ENCODE measurements at regions not wholly inside any gene's neighbourhood (a gene's known extent, or its start where the extent isn't known, plus 50 kb on each side); places are given as distances from the start of the nearest gene placed in this dataset.
"Not testable (repeated sequence)": the region's sequence is repeated elsewhere in the genome, so short reads cannot be mapped to it uniquely, and the experiment has no call there.

DNA sequence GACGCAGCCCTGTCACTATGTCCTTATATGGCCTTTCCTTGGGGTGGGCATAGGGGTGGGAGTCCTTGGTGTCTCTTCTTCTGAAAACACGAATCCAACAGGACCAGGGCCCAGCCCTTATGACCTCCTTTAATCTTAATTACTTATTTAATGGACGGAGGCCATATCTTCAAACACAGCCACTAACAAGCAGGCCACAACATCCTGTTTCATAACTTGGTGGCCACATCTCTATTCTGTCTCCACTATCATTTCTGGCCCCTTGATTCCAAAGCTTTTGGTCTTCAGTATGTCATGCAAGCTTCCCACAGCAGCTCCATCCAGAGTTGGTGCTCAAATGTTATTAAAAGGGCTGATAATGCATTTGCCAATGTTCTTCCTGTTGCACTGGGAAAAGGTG lies 287.3 kb upstream of the SMIM21 start:
- no peak for DNase-seq

DNA sequence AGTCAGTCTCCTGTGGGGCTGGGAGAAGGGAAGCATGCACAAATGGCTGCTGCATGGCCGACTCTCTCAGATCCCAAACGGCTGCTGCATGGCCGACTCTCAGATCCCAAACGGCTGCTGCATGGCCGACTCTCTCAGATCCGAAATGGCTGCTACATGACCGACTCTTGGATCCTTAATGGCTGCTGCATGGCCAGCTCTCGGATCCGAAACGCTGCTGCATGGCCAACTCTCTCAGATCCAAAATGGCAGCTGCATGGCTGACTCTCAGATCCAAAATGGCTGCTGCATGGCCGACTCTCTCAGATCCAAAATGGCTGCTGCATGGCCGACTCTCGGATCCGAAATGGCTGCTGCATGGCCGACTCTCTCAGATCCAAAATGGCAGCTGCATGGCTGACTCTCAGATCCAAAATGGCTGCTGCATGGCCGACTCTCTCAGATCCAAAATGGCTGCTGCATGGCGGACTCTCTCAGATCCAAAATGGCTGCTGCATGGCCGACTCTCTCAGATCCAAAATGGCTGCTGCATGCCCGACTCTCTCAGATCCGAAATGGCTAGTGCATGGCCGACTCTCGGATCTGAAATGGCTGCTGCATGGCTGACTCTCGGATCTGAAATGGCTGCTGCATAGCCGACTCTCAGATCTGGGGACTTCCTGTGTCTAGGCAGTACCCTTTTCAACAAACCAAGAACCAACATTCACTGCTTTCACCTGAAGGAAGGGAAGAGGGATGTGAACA lies 284.8 kb upstream of the SMIM21 start:
- DNase-seq: not testable (repeated sequence)

DNA sequence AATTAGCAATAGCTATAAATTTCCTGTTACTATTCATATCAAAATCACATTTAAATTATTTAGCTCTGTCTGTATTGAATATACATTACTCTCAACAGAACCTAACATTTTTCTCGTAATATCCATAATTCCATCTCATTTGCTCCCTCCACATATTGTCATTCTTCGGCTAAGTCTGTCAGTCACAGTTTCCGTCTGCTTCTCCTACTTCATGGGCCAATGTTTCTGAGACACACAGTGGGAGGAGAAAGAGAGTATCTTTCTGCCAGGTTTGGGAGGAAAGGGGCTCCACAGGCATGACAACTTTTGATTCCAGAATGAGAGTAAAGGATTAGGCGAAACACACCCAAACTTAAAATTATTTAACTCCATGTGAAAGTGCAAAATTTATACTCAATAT lies 273.1 kb upstream of the SMIM21 start:
- DNase-seq: no peak

DNA sequence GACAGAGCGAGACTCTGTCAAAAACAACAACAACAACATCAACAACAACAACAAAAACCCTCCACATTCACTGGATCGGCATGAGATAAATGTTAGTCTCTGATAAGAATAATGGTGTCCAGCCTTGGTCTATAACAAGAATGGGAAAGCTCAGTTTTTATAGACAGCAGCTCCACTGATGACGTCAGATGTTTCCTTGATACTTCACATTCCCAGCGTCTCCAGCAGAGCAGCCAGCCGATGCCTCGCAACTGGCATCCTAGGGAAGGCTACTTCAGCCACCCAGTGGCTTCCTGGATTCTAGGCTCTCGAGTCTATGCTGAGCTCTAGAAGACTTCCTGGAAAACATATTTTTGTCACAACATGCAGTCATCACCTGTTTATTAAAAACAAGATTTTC lies 271.4 kb upstream of the SMIM21 start:
- no peak for DNase-seq

DNA sequence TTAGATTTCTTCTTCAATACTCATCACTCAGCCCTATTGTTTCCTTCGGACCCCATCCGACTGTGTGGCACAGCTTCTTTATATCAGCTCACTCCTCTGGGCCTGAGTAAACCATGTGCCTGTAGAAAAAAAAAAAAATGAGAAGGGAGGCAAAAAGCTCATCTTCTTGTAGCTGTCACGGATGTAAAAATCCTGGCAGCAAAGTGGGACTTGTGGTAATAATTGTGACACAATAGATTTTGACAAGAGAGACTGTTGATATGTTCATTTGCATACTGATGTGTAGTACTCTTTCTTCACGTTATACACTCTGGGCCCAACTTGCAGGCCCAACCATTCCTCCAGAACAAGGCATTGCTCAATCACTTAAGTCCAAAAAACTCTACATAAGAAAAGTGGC lies 270.0 kb upstream of the SMIM21 start:
- no peak for DNase-seq

DNA sequence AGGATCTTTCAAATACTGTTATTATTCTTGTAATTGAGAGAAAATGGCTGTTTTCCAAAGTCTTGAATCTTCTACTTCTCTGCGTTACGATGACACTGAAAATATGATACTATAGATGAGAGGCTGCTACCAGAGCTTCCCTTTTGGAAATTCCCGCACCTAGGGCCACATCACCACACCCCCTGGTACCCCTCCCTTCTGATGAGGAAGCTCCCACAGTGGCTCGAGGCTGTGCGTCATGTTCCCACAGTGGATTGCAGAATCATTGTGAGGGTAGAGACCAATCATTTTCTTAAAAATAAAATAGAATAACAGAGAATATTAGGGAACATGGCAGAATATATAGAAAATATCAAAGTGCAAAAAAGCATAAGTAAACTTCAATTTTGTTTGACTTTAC lies 268.9 kb upstream of the SMIM21 start:
- no peak for DNase-seq

DNA sequence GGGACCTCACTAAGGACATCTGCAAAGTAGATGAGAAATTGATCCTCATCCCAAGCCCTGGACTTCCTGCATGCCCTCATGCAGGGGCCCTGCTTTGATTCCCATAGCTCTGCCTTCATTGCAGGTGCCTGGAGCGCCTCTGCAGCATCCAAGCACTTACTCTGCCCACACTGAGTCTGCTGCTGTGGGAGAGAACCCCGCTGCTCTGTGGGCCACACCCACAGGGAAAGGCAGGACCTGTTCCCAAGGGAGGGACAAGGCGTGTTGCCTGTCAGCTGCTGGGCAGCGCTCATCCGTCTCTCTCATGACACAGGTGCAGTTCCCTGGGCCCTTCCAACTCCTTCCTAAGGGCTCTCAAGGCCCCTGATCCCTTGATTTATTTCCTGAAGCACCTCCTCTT lies 266.8 kb upstream of the SMIM21 start:
- DNase-seq: no peak

DNA sequence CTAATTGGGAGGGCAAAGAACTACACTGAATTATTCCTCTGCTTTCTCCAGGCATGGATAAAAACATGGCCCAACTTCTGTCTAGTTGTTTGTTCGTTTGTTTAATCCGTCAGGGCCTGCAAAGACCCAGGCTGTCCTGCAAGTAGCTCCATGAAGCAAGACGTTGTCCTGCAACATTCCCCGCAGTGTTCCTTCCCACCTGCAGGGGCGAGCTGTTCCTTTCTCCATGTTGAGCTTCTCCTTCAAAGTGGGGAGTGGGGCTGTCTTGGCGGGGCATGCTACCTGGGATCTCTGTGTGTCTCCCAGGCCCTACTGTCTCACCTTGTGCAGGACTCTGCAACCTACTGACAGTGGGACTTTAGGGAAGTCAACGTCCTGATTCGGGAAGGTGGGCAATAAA lies 264.0 kb upstream of the SMIM21 start:
- DNase-seq: no peak

DNA sequence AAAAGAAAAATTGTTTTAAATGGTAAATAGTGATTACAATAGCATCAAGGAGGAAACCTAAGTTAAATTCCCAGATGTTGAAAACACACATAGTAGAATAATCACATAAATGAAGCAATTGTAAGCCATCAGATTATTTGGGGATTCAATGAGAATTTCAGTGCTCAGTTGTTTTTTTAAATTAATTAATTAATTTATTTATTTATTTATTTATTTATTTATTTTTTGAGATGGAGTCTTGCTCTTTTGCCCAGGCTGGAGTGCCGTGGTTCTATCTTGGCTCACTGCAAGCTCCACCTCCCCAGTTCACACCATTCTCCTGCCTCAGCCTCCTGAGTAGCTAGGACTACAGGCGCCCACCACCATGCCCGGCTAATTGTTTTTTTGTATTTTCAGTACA lies 262.8 kb upstream of the SMIM21 start:
- not testable (repeated sequence) for DNase-seq

DNA sequence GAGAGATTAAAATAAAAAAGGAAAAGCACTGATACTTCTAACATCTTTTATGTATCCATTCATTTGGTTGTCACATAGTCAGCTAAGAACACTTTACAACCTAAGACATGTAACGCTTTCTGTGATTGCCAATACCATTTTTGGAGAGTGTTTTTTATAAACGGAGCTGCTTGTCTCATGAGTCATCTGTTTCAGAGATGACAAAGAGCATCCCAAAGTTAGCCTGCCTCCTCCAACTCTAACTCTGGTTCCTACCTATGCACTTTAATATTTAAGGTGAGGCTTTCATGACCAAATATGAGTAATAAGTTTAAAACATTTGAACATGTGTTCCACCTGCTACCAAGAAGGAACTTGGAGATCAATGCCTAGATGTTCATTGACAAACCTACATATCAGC lies 260.1 kb upstream of the SMIM21 start:
- no peak for DNase-seq

DNA sequence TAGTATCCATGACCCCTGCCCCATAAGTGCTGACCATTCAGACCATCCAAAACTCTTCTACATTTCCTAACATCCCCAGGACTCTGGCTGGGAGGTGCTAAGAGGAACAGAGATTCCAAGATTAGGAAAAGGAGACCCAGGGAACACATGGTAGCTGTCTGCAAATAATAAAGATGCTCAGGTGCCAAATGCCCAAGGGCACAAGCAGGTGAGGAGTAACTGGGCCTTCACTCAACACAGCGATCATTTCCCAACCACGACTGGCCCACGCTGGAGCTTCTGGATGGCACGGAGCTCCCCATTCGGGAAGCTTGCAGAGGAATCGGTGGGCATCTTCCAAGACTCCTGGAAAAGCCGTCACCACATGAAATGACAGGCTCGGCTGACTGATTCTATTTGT lies 255.9 kb upstream of the SMIM21 start:
- no peak for DNase-seq

DNA sequence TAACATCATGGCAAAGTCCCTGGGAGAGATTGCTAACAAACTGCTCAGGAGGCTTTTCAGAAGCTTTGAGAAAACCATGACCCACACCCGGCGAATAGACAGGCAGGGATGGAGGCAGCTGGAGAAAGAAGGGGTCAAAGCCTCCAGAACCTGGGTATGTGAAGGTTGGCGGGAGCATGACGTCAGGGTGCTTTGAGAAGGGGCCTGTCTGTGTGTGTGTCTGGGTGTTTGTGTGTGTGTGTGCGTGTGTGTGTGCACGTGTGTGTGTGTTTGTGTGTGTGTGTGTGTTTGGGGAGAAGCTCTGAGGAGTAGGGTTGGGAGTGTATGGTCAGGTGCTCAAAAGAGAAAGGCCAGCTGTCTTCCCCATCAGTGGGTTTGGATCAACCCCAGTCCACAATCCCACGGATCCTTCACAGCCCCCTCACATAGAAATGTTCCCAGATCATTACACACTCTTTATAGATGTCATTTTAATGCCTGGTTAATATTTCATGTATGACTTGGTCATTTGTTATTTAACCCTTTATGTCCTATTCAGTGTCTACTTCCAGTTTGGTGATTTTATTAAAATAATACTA lies 254.1 kb upstream of the SMIM21 start:
- DNase-seq: no peak

DNA sequence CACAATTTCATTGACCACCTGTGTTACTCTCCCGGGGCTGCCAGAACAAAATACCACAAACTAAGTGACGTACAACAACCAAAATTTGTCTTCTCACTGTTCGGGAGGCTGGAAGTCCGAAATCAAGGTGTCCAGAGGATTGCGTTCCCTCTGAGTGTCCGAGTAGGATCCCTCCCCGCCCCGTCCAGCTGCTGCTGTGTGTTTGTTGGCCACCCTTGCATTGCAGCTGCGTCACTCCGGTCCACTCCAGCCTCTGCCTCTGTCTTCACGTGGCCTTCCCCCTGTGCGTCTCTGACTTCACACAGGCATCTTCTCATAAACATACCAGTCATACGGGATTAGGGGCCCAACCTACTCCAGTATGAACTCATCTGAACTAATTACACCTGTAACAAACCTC lies 251.8 kb upstream of the SMIM21 start:
- no peak for DNase-seq

DNA sequence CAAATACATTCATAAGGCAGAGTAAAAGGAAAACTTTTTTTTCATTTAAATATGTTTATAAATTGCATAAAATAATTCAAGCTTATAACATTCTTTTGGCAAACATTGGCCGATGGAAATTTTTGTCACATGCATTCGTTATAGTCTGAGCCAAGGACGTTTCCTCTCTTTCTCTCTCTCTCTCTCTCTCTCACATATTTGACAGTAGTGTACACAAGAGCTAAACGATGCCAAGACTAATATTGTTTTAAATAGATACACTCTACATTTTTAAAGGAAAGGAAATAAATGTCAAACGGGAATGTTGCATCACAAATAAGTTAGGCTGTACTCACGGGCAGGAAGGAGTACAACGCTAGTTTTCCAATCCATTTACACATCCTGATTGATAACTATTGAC lies 251.1 kb upstream of the SMIM21 start:
- no peak for DNase-seq

DNA sequence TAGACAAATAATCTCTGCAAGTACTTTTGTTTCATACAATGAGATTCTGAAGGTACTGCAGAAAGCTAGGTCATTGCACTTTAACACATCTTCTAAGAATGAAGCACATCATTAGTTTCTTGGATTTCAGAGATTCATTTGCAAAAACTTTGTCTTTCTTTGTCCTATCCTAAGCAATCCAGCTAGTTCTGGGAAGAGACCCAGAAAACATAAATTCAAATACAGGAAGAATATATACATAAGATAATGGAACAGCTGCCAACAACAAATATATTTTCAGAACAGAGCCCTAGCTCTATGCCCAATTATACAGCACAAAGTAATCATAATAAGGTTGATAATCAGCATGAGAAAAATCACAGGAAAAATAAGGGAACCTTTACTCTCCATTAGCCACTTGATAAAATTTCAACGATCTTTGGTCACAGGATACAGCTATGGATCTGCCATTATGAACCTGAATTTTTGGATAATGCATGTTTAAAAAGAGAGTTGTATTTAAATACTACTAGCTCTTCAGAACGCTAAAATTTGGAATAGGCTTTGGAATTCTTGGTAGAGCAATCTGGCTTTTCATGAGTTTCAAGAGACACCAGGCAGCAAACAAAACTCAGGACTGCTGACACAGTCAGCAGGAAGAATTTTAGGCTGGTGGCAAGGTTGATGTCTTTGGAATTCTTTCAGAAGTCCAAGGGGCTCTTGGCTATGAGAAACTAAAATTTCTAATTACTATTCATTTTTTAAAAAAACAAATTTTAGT lies 250.4 kb upstream of the SMIM21 start:
- DNase-seq: no peak

DNA sequence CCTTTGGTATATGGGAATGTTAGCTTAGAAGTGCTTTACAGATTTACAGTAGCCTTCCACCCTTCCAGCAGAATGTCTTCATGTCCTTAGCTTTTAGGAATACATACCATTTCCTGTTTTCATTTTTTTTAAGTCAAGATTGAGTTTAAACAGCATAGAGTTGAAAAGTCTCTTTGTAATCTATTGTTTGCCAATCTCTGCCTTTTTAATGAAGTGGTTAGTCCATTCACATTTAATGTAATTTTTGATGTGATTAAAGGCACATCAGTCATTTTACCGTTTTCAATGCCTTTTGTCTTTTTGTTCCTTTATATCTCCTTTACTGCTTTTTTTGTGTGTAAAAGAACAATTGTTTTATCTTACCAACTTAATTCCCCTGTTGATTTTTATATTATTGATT lies 233.4 kb upstream of the SMIM21 start:
- no peak for DNase-seq

DNA sequence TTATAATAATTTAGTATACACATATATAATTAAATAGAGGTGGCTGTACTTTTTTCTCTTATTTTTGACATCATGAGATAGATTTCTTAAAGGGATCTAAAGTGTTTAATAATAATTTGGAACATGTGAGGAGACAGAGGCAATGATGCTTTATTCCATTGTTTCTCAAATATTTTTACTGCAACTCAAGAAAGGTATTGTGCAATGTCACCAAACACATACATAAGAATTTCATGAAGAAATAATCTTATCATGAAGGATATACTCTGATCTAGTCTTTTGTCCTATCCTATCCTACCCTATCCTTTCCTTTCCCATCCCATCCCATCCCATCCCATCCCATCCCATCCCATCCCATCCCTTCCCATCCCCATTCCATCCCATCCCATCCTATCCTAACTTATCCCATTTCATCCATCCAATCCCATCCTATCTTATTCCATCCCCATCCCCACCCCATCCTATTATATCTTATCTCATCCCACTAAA lies 232.1 kb upstream of the SMIM21 start:
- no peak for DNase-seq

DNA sequence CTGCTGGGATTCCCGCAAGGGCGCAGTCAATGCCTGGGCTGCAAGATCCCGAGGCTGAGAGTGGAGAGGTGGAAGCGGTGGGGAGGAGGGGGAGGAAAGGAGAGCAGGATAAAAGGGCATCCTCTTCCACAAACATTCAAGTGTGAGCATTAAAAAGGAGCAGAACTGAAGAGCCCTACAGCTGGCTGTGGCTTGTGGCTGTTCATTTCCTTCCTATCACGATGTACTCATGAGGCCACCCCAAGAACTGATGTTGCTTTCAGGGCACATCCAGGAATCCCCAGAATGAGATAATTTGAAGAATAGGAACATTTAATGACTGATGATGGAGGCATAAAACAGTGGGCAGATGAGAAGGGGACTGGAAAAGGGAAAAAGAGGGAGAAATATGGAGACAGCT lies 230.8 kb upstream of the SMIM21 start:
- no peak for DNase-seq

DNA sequence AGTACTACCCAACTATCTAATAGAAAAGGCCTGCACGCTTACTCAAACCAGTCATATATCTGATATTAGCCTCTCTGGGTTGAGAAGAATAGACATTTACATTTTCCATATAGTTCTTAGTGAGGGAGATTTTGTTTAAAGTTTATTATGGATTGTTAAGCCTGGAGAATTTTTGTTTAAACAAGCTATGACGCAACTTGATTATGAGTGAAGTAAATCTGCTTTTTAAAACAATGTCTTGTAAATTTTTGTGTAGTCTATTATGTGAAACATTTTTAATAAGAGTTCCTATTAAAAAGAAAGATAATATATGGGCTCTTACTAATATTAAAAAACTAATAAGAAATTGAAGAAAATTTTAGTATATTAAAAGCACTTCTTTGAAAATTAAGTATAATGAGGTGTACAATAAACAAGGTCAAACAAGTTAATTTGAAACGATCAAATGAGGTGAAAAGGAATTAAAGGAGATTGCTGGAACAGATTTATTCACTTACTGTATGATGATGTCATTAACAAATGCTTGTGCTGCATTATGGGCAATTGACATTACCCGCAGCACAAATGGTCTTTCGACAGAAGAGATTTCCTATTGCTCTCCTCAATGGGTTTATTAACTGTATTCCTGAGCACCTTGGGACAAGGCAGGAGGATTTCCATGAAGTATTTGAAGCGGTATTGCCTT lies 229.2 kb upstream of the SMIM21 start:
- DNase-seq: no peak

DNA sequence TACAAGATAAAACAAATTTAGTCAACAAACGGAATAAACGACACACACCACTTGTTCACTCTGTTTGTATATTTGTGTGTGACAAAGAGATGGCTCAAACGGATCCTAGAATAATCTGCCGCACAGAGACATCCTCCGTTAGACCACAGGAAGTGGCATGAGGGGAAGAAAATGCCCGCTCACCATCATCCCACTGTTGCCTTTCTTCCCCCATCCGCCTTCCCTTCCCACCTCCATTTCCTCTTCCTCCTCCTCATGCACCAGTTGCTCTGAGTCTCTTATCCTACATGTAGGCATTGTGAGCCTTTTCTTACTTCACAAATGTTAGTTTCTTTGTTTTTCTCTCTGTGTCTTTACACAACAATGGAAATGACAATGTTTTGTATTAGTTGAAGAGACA lies 228.5 kb upstream of the SMIM21 start:
- DNase-seq: no peak

DNA sequence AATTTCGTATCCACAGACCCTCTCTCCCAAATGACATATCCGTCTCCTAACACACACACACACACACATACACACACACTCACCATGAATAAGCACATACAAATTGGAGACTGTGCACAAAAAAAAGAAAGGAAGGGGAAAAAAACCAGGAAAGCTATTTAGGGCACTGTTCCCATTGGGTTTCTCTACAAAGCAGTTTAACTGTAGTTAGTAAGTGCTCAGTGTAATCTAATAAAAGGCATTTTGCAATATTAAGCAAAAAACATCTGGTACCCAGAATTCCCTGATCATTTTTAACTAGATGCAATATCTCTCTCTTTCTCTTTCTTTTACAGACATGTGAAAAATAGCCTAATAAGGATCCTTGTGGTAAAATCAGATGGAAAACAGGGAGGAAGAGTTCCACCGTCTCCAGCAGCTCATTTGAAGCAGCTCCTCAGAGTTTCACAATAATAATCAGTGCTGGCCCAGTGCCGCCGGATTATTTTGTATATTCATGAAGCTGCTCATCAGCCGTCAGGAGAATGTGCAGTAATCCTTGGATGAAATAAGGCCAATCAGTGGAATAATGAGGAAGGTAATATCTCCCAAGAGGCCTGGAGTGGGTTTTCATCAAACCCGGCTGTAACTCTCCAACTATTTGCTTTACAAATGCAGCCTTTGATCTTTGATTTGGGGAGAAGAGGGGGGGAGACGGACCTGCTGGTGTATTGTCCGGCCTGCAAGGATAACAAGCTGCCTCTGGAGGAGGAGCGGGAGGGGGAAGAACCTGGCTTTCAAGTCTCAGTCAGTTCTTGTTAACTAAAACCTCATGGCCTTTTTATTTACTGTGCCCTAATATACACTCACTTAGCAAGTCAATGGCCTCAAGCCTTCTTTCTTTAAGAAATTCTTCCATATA lies 227.6 kb upstream of the SMIM21 start:
- DNase-seq: peak; percentile 19

DNA sequence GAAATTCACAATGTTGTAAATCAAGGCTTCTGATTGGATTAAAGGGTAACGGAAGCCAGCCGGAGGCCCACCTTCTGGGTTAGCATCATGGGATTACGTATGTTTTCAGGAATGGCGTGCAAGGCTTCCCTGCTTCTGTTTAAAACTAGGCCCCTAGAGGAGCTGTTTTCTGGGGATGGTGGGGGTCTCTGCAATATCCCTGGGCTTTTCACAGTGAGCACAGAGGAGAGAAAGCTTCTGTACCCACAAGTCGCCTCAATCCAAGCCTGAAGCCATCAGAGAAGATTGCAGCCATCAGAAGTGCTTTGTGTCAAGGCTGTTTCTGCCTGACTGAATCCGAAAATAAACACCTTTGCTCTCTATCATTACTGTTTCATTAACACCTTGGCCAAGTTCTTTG lies 226.9 kb upstream of the SMIM21 start:
- DNase-seq: no peak

DNA sequence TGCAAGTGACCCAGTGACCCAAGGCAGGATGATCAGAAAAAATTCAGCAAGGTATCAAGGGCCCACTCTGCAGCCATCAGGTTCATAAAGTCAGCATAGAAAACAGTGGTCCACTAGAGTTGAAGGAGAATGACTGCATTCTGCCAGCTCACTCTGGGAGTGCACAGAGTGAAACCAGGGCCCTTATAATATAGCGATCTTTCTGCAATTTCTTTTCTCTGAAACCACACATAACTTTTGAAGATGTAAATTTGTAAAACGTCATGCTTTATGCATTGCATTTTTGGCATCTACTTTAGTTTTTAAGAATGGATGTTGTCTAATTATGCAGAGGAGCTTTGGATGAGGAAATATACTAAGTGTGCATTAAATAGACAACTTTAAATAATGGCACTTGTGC lies 225.0 kb upstream of the SMIM21 start:
- no peak for DNase-seq

Measured in fibroblast of skin of right quadriceps (primary cell).